Activated CD4-positive, alpha-beta T cell treated with anti-CD3 and anti-CD28 coated beads for 36 hours (primary cell): ENCODE measurements at regions not wholly inside any gene's neighbourhood (a gene's known extent, or its start where the extent isn't known, plus 50 kb on each side); places are given as distances from the start of the nearest gene placed in this dataset.

ENCODE experiments used
- ATAC-seq: fragments of 200-7000 bp; cut with Tn5 transposase; one replicate; pipeline ENCODE4 v1.10.0; 2021; ENCODE audit warnings: mild to moderate bottlenecking, moderate library complexity
- CTCF ChIA-PET: fragments of 350-600 bp; sonication (Branson Sonifier 250); formaldehyde crosslinking; loops from one replicate; lab custom pipeline; 2021; ENCODE audit warnings: antibody characterized with exemption; lab: Charles Lee
- POLR2A ChIA-PET: fragments of 350-600 bp; sonication (Branson Sonifier 250); formaldehyde crosslinking; loops from one replicate; lab custom pipeline; 2021; ENCODE audit warnings: antibody characterized with exemption, inconsistent platforms; lab: Charles Lee
- DNase-seq: peaks from one replicate; pipeline ENCODE4 v3.0.0-alpha.2; 2020
- H3K27ac Mint-ChIP-seq: one replicate; pipeline ENCODE4 v1.8.0; 2021; ENCODE audit warnings: mixed read lengths
- H3K27me3 Mint-ChIP-seq: one replicate; pipeline ENCODE4 v1.8.0; 2021; ENCODE audit warnings: mixed read lengths
- H3K36me3 Mint-ChIP-seq: one replicate; pipeline ENCODE4 v1.8.0; 2021; ENCODE audit warnings: low read depth, mixed read lengths
- H3K4me1 Mint-ChIP-seq: one replicate; pipeline ENCODE4 v1.8.0; 2021; ENCODE audit warnings: mixed read lengths
- H3K4me3 Mint-ChIP-seq: one replicate; pipeline ENCODE4 v1.8.0; 2021; ENCODE audit warnings: mild to moderate bottlenecking, moderate library complexity, mixed read lengths
- H3K9me3 Mint-ChIP-seq: one replicate; pipeline ENCODE4 v1.8.0; 2021; ENCODE audit warnings: low read depth, mixed read lengths
- intact Hi-C, 2 experiments: fragments of 100-400 bp; cut with DNase I in 1 of 2; cut with micrococcal nuclease in 1 of 2; formaldehyde crosslinking; loops; one replicate each; pipeline versions ENCODE4 v1.14.2 to v1.15.1; 2022 to 2024; cut with DNase I, micrococcal nuclease

- no peak overlapping the region for H3K4me3 Mint-ChIP-seq
- ChIA-PET CTCF (no interaction called here), POLR2A (no interaction called here)
- H3K36me3 Mint-ChIP-seq = no peaks in the 10 kb centered on the region
- intact Hi-C loops = no loop called here
- H3K4me1 Mint-ChIP-seq = no peaks in the 10 kb centered on the region
- no peak for ATAC-seq
- no peak overlapping the region for H3K27ac Mint-ChIP-seq
- H3K27me3 Mint-ChIP-seq = no peaks in the 10 kb centered on the region
- H3K9me3 Mint-ChIP-seq = peaks cover 3% of the 10 kb centered on the region
- DNase-seq = no peak
Measured at GRCh38 chr7:69508736-69509135, 89.5 kb upstream of the AUTS2 start.

GRCh38 chr7:69510114-69510513 is 88.2 kb upstream of the AUTS2 start:
- intact Hi-C loops = no loop called here
- no peak overlapping the region for H3K27ac Mint-ChIP-seq
- ATAC-seq (no peak), DNase-seq (no peak)
- H3K4me1 Mint-ChIP-seq = no peaks in the 10 kb centered on the region
- POLR2A ChIA-PET = no interaction called here
- H3K27me3 Mint-ChIP-seq = peaks cover 2% of the 10 kb centered on the region
- H3K9me3 Mint-ChIP-seq = peaks cover 5% of the 10 kb centered on the region
- H3K36me3 Mint-ChIP-seq = no peaks in the 10 kb centered on the region
- H3K4me3 Mint-ChIP-seq = no peak overlapping the region
- CTCF ChIA-PET = no interaction called here

- DNase-seq = no peak
- ChIA-PET CTCF (no interaction called here), POLR2A (no interaction called here)
Measured at GRCh38 chr7:69515495-69516212, 82.6 kb upstream of the AUTS2 start.

GRCh38 chr7:69516238-69516820 is 81.9 kb upstream of the AUTS2 start:
- intact Hi-C loops = no loop called here
- H3K27ac Mint-ChIP-seq = no peak overlapping the region
- peaks cover 2% of the 10 kb centered on the region for H3K27me3 Mint-ChIP-seq
- H3K4me3 Mint-ChIP-seq = no peak overlapping the region
- no peak for DNase-seq
- no peaks in the 10 kb centered on the region for H3K4me1 Mint-ChIP-seq
- H3K36me3 Mint-ChIP-seq = no peaks in the 10 kb centered on the region
- no peak for ATAC-seq
- ChIA-PET POLR2A (no interaction called here), CTCF (no interaction called here)
- peaks cover 2% of the 10 kb centered on the region for H3K9me3 Mint-ChIP-seq

More at GRCh38 chr7:69515495-69516212, 82.6 kb upstream of the AUTS2 start:
- Mint-ChIP-seq H3K9me3 (peaks cover 2% of the 10 kb centered on the region), H3K4me3 (no peak overlapping the region), H3K27me3 (peaks cover 2% of the 10 kb centered on the region), H3K4me1 (no peaks in the 10 kb centered on the region), H3K27ac (no peak overlapping the region), H3K36me3 (no peaks in the 10 kb centered on the region)
- intact Hi-C loops = no loop called here
- ATAC-seq = no peak

GRCh38 chr7:69517985-69518704 is 80.1 kb upstream of the AUTS2 start:
- H3K4me1 Mint-ChIP-seq = no peaks in the 10 kb centered on the region
- CTCF ChIA-PET = no interaction called here
- no peak for ATAC-seq

GRCh38 chr7:69518705-69519077 is 79.6 kb upstream of the AUTS2 start:
- ChIA-PET CTCF (no interaction called here), POLR2A (no interaction called here)
- DNase-seq (no peak), ATAC-seq (no peak)
- Mint-ChIP-seq H3K27me3 (peaks cover 2% of the 10 kb centered on the region), H3K36me3 (no peaks in the 10 kb centered on the region), H3K9me3 (peaks cover 2% of the 10 kb centered on the region), H3K4me1 (no peaks in the 10 kb centered on the region), H3K4me3 (no peak overlapping the region), H3K27ac (no peak overlapping the region)
- intact Hi-C loops = no loop called here

More at GRCh38 chr7:69517985-69518704, 80.1 kb upstream of the AUTS2 start:
- Mint-ChIP-seq H3K4me3 (no peak overlapping the region), H3K27ac (no peak overlapping the region), H3K27me3 (peaks cover 2% of the 10 kb centered on the region), H3K36me3 (no peaks in the 10 kb centered on the region), H3K9me3 (peaks cover 2% of the 10 kb centered on the region)
- intact Hi-C loops = no loop called here
- POLR2A ChIA-PET = no interaction called here
- no peak for DNase-seq

GRCh38 chr7:69526570-69526969 is 71.7 kb upstream of the AUTS2 start:
- Mint-ChIP-seq H3K4me1 (no peaks in the 10 kb centered on the region), H3K9me3 (no peaks in the 10 kb centered on the region), H3K27ac (no peak overlapping the region), H3K4me3 (no peak overlapping the region), H3K36me3 (no peaks in the 10 kb centered on the region), H3K27me3 (no peaks in the 10 kb centered on the region)
- ChIA-PET POLR2A (no interaction called here), CTCF (no interaction called here)
- ATAC-seq = no peak
- no peak for DNase-seq
- intact Hi-C loops = no loop called here

GRCh38 chr7:69527706-69528105 is 70.6 kb upstream of the AUTS2 start:
- H3K9me3 Mint-ChIP-seq = peaks cover under 1% of the 10 kb centered on the region
- no peak overlapping the region for H3K27ac Mint-ChIP-seq
- no peaks in the 10 kb centered on the region for H3K4me1 Mint-ChIP-seq
- DNase-seq = no peak
- POLR2A ChIA-PET = no interaction called here
- CTCF ChIA-PET = no interaction called here
- ATAC-seq = no peak
- intact Hi-C loops = no loop called here
- peaks cover under 1% of the 10 kb centered on the region for H3K27me3 Mint-ChIP-seq
- no peak overlapping the region for H3K4me3 Mint-ChIP-seq
- no peaks in the 10 kb centered on the region for H3K36me3 Mint-ChIP-seq

- POLR2A ChIA-PET = no interaction called here
- DNase-seq (no peak), ATAC-seq (no peak)
- CTCF ChIA-PET = no interaction called here
- H3K4me1 Mint-ChIP-seq = no peaks in the 10 kb centered on the region
- H3K4me3 Mint-ChIP-seq = no peak overlapping the region
- no peak overlapping the region for H3K27ac Mint-ChIP-seq
- H3K27me3 Mint-ChIP-seq = peaks cover 3% of the 10 kb centered on the region
- intact Hi-C loops = no loop called here
- peaks cover 1% of the 10 kb centered on the region for H3K9me3 Mint-ChIP-seq
- H3K36me3 Mint-ChIP-seq = no peaks in the 10 kb centered on the region
Measured at GRCh38 chr7:69531050-69531449, 67.2 kb upstream of the AUTS2 start.

- ATAC-seq = no peak
- POLR2A ChIA-PET = interaction anchor here (0.6 kb wide), 1 partner anchor 550 kb away, joined by 3 read pairs; no protein-coding TSS in a partner anchor
Measured at GRCh38 chr7:69534461-69535041, 63.7 kb upstream of the AUTS2 start.

GRCh38 chr7:69537691-69538090 is 60.6 kb upstream of the AUTS2 start:
- no peak for ATAC-seq
- ChIA-PET POLR2A (no interaction called here), CTCF (no interaction called here)

More at GRCh38 chr7:69534461-69535041, 63.7 kb upstream of the AUTS2 start:
- CTCF ChIA-PET = no interaction called here
- peaks cover 1% of the 10 kb centered on the region for H3K9me3 Mint-ChIP-seq
- H3K27ac Mint-ChIP-seq = no peak overlapping the region
- H3K27me3 Mint-ChIP-seq = peaks cover 3% of the 10 kb centered on the region
- no peak for DNase-seq
- no peak overlapping the region for H3K4me3 Mint-ChIP-seq
- H3K4me1 Mint-ChIP-seq = no peaks in the 10 kb centered on the region
- intact Hi-C loops = no loop called here
- H3K36me3 Mint-ChIP-seq = no peaks in the 10 kb centered on the region

More at GRCh38 chr7:69537691-69538090, 60.6 kb upstream of the AUTS2 start:
- no peak overlapping the region for H3K4me3 Mint-ChIP-seq
- intact Hi-C loops = no loop called here
- no peaks in the 10 kb centered on the region for H3K36me3 Mint-ChIP-seq
- no peak for DNase-seq
- H3K9me3 Mint-ChIP-seq = peaks cover 4% of the 10 kb centered on the region
- H3K27me3 Mint-ChIP-seq = peaks cover 3% of the 10 kb centered on the region
- H3K4me1 Mint-ChIP-seq = no peaks in the 10 kb centered on the region
- no peak overlapping the region for H3K27ac Mint-ChIP-seq
